ENCODE measurements at regions not wholly inside any gene's neighbourhood (a gene's known extent, or its start where the extent isn't known, plus 50 kb on each side); places are given as distances from the start of the nearest gene placed in this dataset.

- H3K9ac ChIP-seq (ENCODE audit: low read depth, low read length): no peak overlapping the region
- ATAC-seq (ENCODE audit: low read depth) (no peak), DNase-seq (no peak)
- no peak overlapping the region for H2BK5ac ChIP-seq (ENCODE audit: low read depth, low read length, poor library complexity, severe bottlenecking)
- no peak overlapping the region for H3K4me2 ChIP-seq (ENCODE audit: low read depth, low read length)
- H3K9me3 ChIP-seq (ENCODE audit: control insufficient read depth, insufficient read depth, low read length): no peaks in the 10 kb centered on the region
- dilution Hi-C loops (cut with HindIII; ENCODE audit: low sequenced_read_pairs, unreplicated experiment): no loop called here
- H4K20me1 ChIP-seq (ENCODE audit: insufficient read depth, low read length): no peaks in the 10 kb centered on the region
- no peak overlapping the region for H3K56ac ChIP-seq (ENCODE audit: extremely low read depth, insufficient read depth, low read length)
- BruUV-seq (replicated peaks): no TSS peak
- intact Hi-C loops (cut with micrococcal nuclease): no loop called here
- no peaks in the 10 kb centered on the region for H3K9me1 ChIP-seq (ENCODE audit: insufficient read depth, low read length)
- no peak overlapping the region for H3K4ac ChIP-seq (ENCODE audit: low read depth, low read length)
- TF ChIP-seq RFX5 (IDR thresholded peaks at IDR 0.05; ENCODE audit: low read depth, low read length) (no peak), CHD1 (IDR thresholded peaks at IDR 0.05; ENCODE audit: low read depth, low read length) (no peak), MAZ (IDR thresholded peaks at IDR 0.05; ENCODE audit: borderline replicate concordance, low read depth, low read length) (no peak), FOS (IDR thresholded peaks at IDR 0.05; ENCODE audit: low read depth, low read length) (no peak), MAFK (IDR thresholded peaks at IDR 0.05; ENCODE audit: low read depth, low read length) (no peak), SMC3 (IDR thresholded peaks at IDR 0.05; ENCODE audit: low read depth, low read length) (no peak), RAD21 (IDR thresholded peaks at IDR 0.05; ENCODE audit: low read length) (no peak), MXI1 (IDR thresholded peaks at IDR 0.05; ENCODE audit: borderline replicate concordance, low read depth, low read length) (no peak), CEBPB (IDR thresholded peaks at IDR 0.05; ENCODE audit: low read depth, low read length) (no peak)
- TF ChIP-seq, protein P1, sequence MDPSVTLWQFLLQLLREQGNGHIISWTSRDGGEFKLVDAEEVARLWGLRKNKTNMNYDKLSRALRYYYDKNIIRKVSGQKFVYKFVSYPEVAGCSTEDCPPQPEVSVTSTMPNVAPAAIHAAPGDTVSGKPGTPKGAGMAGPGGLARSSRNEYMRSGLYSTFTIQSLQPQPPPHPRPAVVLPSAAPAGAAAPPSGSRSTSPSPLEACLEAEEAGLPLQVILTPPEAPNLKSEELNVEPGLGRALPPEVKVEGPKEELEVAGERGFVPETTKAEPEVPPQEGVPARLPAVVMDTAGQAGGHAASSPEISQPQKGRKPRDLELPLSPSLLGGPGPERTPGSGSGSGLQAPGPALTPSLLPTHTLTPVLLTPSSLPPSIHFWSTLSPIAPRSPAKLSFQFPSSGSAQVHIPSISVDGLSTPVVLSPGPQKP (IDR thresholded peaks at IDR 0.05; ENCODE audit: borderline replicate concordance, low read depth, low read length): no peak
- TF ChIP-seq, protein P2, sequence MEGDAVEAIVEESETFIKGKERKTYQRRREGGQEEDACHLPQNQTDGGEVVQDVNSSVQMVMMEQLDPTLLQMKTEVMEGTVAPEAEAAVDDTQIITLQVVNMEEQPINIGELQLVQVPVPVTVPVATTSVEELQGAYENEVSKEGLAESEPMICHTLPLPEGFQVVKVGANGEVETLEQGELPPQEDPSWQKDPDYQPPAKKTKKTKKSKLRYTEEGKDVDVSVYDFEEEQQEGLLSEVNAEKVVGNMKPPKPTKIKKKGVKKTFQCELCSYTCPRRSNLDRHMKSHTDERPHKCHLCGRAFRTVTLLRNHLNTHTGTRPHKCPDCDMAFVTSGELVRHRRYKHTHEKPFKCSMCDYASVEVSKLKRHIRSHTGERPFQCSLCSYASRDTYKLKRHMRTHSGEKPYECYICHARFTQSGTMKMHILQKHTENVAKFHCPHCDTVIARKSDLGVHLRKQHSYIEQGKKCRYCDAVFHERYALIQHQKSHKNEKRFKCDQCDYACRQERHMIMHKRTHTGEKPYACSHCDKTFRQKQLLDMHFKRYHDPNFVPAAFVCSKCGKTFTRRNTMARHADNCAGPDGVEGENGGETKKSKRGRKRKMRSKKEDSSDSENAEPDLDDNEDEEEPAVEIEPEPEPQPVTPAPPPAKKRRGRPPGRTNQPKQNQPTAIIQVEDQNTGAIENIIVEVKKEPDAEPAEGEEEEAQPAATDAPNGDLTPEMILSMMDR (conservative IDR thresholded peaks at IDR 0.05; ENCODE audit: low read depth, low read length): no peak
- TF ChIP-seq, protein P3, sequence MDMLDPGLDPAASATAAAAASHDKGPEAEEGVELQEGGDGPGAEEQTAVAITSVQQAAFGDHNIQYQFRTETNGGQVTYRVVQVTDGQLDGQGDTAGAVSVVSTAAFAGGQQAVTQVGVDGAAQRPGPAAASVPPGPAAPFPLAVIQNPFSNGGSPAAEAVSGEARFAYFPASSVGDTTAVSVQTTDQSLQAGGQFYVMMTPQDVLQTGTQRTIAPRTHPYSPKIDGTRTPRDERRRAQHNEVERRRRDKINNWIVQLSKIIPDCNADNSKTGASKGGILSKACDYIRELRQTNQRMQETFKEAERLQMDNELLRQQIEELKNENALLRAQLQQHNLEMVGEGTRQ (IDR thresholded peaks at IDR 0.05; ENCODE audit: low read depth, low read length): no peak
- no peak overlapping the region for H4K8ac ChIP-seq (ENCODE audit: low read depth in 2 of 2, low read length in 2 of 2)
- H4K91ac ChIP-seq (ENCODE audit: insufficient read depth, low read depth, low read length): no peak overlapping the region
- ChIA-PET POLR2A (ENCODE audit: unreplicated experiment) (no interaction called here), CTCF (interaction anchor here (0.6 kb wide), 1 partner anchor 14 kb away, joined by 4 read pairs; no protein-coding TSS in a partner anchor)
- no peak overlapping the region for H3K4me3 ChIP-seq (ENCODE audit: insufficient read depth, low read depth, low read length)
- no peaks in the 10 kb centered on the region for H3K4me1 ChIP-seq (ENCODE audit: control insufficient read depth, insufficient read depth, low read length)
- H3K79me1 ChIP-seq (ENCODE audit: low read depth in 1 of 2, low read length in 2 of 2): no peaks in the 10 kb centered on the region
- H4K5ac ChIP-seq (ENCODE audit: low read depth, low read length): no peak overlapping the region
- H3K23ac ChIP-seq (ENCODE audit: low read depth, low read length): no peak overlapping the region
- no peaks in the 10 kb centered on the region for H3K36me3 ChIP-seq (ENCODE audit: control insufficient read depth, insufficient read depth, low read length)
- no peak overlapping the region for H3K27ac ChIP-seq (ENCODE audit: insufficient read depth, low read length)
- H2AK5ac ChIP-seq (ENCODE audit: low read depth, low read length): no peak overlapping the region
- H3K27me3 ChIP-seq (ENCODE audit: control insufficient read depth, insufficient read depth, low read length): no peaks in the 10 kb centered on the region
- H2BK120ac ChIP-seq (ENCODE audit: low read depth, low read length): no peak overlapping the region
- in situ Hi-C loops (cut with MboI; ENCODE audit: low sequenced_read_pairs): no loop called here
- WGBS, 2 experiments (ENCODE audit: extremely low coverage in 2 of 2, insufficient read length in 1 of 2): no CpG with 5 or more reads among the region's 2 CpGs
- H2AK9ac ChIP-seq (replicated peaks; ENCODE audit: low read depth, low read length, poor library complexity): no peak overlapping the region
- no peak overlapping the region for H2BK15ac ChIP-seq (ENCODE audit: low read depth, low read length)
- H3K18ac ChIP-seq (ENCODE audit: low read depth, low read length): no peak overlapping the region
- H2BK20ac ChIP-seq (ENCODE audit: low read depth, low read length): no peak overlapping the region
- H2AFZ ChIP-seq (replicated peaks; ENCODE audit: low read length, poor library complexity): no peak overlapping the region
- H3K14ac ChIP-seq (replicated peaks; ENCODE audit: low read depth, low read length): no peak overlapping the region
Observed at GRCh38 chr9:524008-524407, 309.3 kb downstream of the DOCK8 start.

Data from IMR-90 (cell line).